ENCODE measurements at regions not wholly inside any gene's neighbourhood (a gene's known extent, or its start where the extent isn't known, plus 50 kb on each side); places are given as distances from the start of the nearest gene placed in this dataset.

GRCh38 chr3:62968128-62968527, 92.9 kb upstream of the CADPS start (continued):
- TF ChIP-seq ZNF425 (CRISPR knock-in tag; conservative IDR thresholded peaks at IDR 0.05), result no peak
- no peak for TF ChIP-seq ZNF532 (CRISPR knock-in tag; IDR thresholded peaks at IDR 0.05; ENCODE audit: borderline replicate concordance)
- no peak for TF ChIP-seq ZMAT4 (CRISPR knock-in tag; IDR thresholded peaks at IDR 0.05)

- ATAC-seq, result no peak
- POLR2A ChIA-PET, result interaction anchor here (0.6 kb wide), 1 partner anchor 97 kb away, joined by 4 read pairs; no protein-coding TSS in a partner anchor
- peaks cover 1% of the 10 kb centered on the region; the same call in 1 of the 2 replicates for H3K36me3 Mint-ChIP-seq
- no peak overlapping the region for H3K4me3 Mint-ChIP-seq
- H3K9me3 Mint-ChIP-seq, result no peaks in the 10 kb centered on the region
- no peak for DNase-seq (ENCODE audit: low spot score)
- no peaks in the 10 kb centered on the region for H3K27me3 Mint-ChIP-seq (ENCODE audit: low read depth)
- no peak for TF ChIP-seq ELF4 (CRISPR knock-in tag; IDR thresholded peaks at IDR 0.05; ENCODE audit: low read depth)
- no peak for TF ChIP-seq MAX (CRISPR knock-in tag; IDR thresholded peaks at IDR 0.05)
- no peak for TF ChIP-seq E2F1 (CRISPR knock-in tag; IDR thresholded peaks at IDR 0.05)
- no peak for TF ChIP-seq IRF1 (CRISPR knock-in tag; IDR thresholded peaks at IDR 0.05)
- H3K4me1 Mint-ChIP-seq, result peaks cover 6% of the 10 kb centered on the region; the same call in 1 of the 2 replicates
- no peak overlapping the region for H3K27ac Mint-ChIP-seq
- CTCF ChIA-PET, result no interaction called here
Observed at GRCh38 chr3:62970648-62971047, 95.4 kb upstream of the CADPS start.

GRCh38 chr3:62975566-62975965, 100.3 kb upstream of the CADPS start:
- Mint-ChIP-seq H3K4me1 (peaks cover 5% of the 10 kb centered on the region; the same call in 1 of the 2 replicates), H3K4me3 (no peak overlapping the region), H3K27me3 (ENCODE audit: low read depth) (no peaks in the 10 kb centered on the region), H3K36me3 (no peaks in the 10 kb centered on the region), H3K9me3 (no peaks in the 10 kb centered on the region), H3K27ac (no peak overlapping the region)
- ChIA-PET CTCF (no interaction called here), POLR2A (no interaction called here)
- TF ChIP-seq ZNF281 (CRISPR knock-in tag; IDR thresholded peaks at IDR 0.05), result no peak
- no peak for TF ChIP-seq MYBL2 (CRISPR knock-in tag; IDR thresholded peaks at IDR 0.05)
- no peak for TF ChIP-seq FOXP1 (CRISPR knock-in tag; IDR thresholded peaks at IDR 0.05; ENCODE audit: borderline replicate concordance)
- TF ChIP-seq NR3C1 (CRISPR knock-in tag; conservative IDR thresholded peaks at IDR 0.05; ENCODE audit: low read depth), result no peak
- no peak for TF ChIP-seq E2F1 (CRISPR knock-in tag; IDR thresholded peaks at IDR 0.05)
- no peak for TF ChIP-seq PRRX2 (CRISPR knock-in tag; IDR thresholded peaks at IDR 0.05)
- no peak for TF ChIP-seq GRHL2 (CRISPR knock-in tag; IDR thresholded peaks at IDR 0.05; ENCODE audit: insufficient replicate concordance, severe bottlenecking)
- no peak for TF ChIP-seq ZNF121 (CRISPR knock-in tag; IDR thresholded peaks at IDR 0.05)
- no peak for TF ChIP-seq ERG (CRISPR knock-in tag; IDR thresholded peaks at IDR 0.05)
- ATAC-seq (no peak), DNase-seq (ENCODE audit: low spot score) (no peak)
